ENCODE measurements at regions not wholly inside any gene's neighbourhood (a gene's known extent, or its start where the extent isn't known, plus 50 kb on each side); places are given as distances from the start of the nearest gene placed in this dataset.

DNA sequence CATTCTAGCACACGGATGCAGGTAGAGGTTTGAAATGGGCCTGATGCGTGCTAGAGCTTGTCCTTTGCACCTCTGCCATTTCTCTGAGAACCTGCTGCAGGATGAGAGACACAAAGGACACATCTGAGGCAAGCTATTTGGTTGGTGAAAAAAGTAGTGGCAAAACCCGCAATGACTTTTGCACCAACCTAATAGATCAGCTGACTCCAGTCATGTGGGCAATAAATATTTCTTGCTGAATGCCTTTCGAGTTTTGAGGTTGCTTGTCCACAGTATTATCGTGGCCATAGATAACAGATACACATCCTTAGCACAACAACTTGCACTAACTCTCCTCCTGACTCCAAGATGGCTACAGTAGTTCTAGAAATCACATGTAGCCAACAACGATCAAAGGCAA is 57.8 kb upstream of the ZNF423 start:
- FAIRE-seq: no peak

GRCh38 chr16:49914657-49915056 is 58.7 kb upstream of the ZNF423 start:
- H3K9me3 Mint-ChIP-seq (ENCODE audit: unreplicated experiment): peaks cover 2% of the 10 kb centered on the region
- TF ChIP-seq EZH2 (IDR thresholded peaks at IDR 0.05; ENCODE audit: insufficient read depth, low read length): no peak
- TF ChIP-seq CTCF (IDR thresholded peaks at IDR 0.05; ENCODE audit: insufficient read depth, low read depth, low read length): no peak
- no peaks in the 10 kb centered on the region for H3K27me3 ChIP-seq (ENCODE audit: insufficient read depth, low read length)

More for the DNA sequence above, 57.8 kb upstream of the ZNF423 start:
- Mint-ChIP-seq H3K4me3 (ENCODE audit: unreplicated experiment) (no peak overlapping the region), H3K4me1 (ENCODE audit: low read depth, unreplicated experiment) (no peaks in the 10 kb centered on the region), H3K36me3 (ENCODE audit: low read depth, unreplicated experiment) (no peaks in the 10 kb centered on the region), H3K27ac (ENCODE audit: unreplicated experiment) (no peak overlapping the region), H3K9me3 (ENCODE audit: unreplicated experiment) (peaks cover 4% of the 10 kb centered on the region), H3K27me3 (ENCODE audit: low read depth, unreplicated experiment) (peaks cover 9% of the 10 kb centered on the region)
- DNase-seq (ENCODE audit: low read depth): no peak
- no peaks in the 10 kb centered on the region for H3K36me3 ChIP-seq (ENCODE audit: insufficient read depth, low read length)
- no peak overlapping the region for H3K4me3 ChIP-seq (ENCODE audit: insufficient read depth, low read depth, low read length)
- no peak overlapping the region for H3K9ac ChIP-seq (ENCODE audit: low read length)
- no peaks in the 10 kb centered on the region for H4K20me1 ChIP-seq (ENCODE audit: insufficient read depth, low read length)
- no peaks in the 10 kb centered on the region for H3K79me2 ChIP-seq (ENCODE audit: insufficient read depth, low read length)
- H2AFZ ChIP-seq (ENCODE audit: low read depth, low read length): no peak overlapping the region
- H3K4me2 ChIP-seq (ENCODE audit: low read length): no peak overlapping the region
- TF ChIP-seq CTCF (IDR thresholded peaks at IDR 0.05; ENCODE audit: insufficient read depth, low read depth, low read length) (no peak), EZH2 (IDR thresholded peaks at IDR 0.05; ENCODE audit: insufficient read depth, low read length) (no peak)
- no peaks in the 10 kb centered on the region for H3K27me3 ChIP-seq (ENCODE audit: insufficient read depth, low read length)
- H3K4me1 ChIP-seq (ENCODE audit: insufficient read depth, low read length): peaks cover 5% of the 10 kb centered on the region
- H3K27ac ChIP-seq (ENCODE audit: low read depth, low read length): no peak overlapping the region
- H3K9me3 ChIP-seq (ENCODE audit: insufficient read depth, low read depth, low read length): no peaks in the 10 kb centered on the region

GRCh38 chr16:49918257-49918656 is 62.3 kb upstream of the ZNF423 start:
- Mint-ChIP-seq H3K36me3 (ENCODE audit: low read depth, unreplicated experiment) (no peaks in the 10 kb centered on the region), H3K9me3 (ENCODE audit: unreplicated experiment) (no peaks in the 10 kb centered on the region), H3K27me3 (ENCODE audit: low read depth, unreplicated experiment) (peaks cover 33% of the 10 kb centered on the region), H3K27ac (ENCODE audit: unreplicated experiment) (no peak overlapping the region), H3K4me1 (ENCODE audit: low read depth, unreplicated experiment) (no peaks in the 10 kb centered on the region), H3K4me3 (ENCODE audit: unreplicated experiment) (no peak overlapping the region)
- H3K4me2 ChIP-seq (ENCODE audit: low read length): no peak overlapping the region
- H3K36me3 ChIP-seq (ENCODE audit: insufficient read depth, low read length): no peaks in the 10 kb centered on the region
- TF ChIP-seq EZH2 (IDR thresholded peaks at IDR 0.05; ENCODE audit: insufficient read depth, low read length): no peak
- TF ChIP-seq CTCF (IDR thresholded peaks at IDR 0.05; ENCODE audit: insufficient read depth, low read depth, low read length): no peak
- H3K27ac ChIP-seq (ENCODE audit: low read depth, low read length): no peak overlapping the region
- DNase-seq (ENCODE audit: low read depth): no peak
- no peak overlapping the region for H3K9ac ChIP-seq (ENCODE audit: low read length)
- H3K27me3 ChIP-seq (ENCODE audit: insufficient read depth, low read length): peaks cover 2% of the 10 kb centered on the region
- H3K9me3 ChIP-seq (ENCODE audit: insufficient read depth, low read depth, low read length): no peaks in the 10 kb centered on the region
- H2AFZ ChIP-seq (ENCODE audit: low read depth, low read length): no peak overlapping the region
- no peaks in the 10 kb centered on the region for H4K20me1 ChIP-seq (ENCODE audit: insufficient read depth, low read length)
- no peaks in the 10 kb centered on the region for H3K4me1 ChIP-seq (ENCODE audit: insufficient read depth, low read length)
- no peaks in the 10 kb centered on the region for H3K79me2 ChIP-seq (ENCODE audit: insufficient read depth, low read length)
- no peak overlapping the region for H3K4me3 ChIP-seq (ENCODE audit: insufficient read depth, low read depth, low read length)
- no peak for FAIRE-seq

More at GRCh38 chr16:49914657-49915056, 58.7 kb upstream of the ZNF423 start:
- Histone ChIP-seq H3K36me3 (ENCODE audit: insufficient read depth, low read length) (no peaks in the 10 kb centered on the region), H3K27ac (ENCODE audit: low read depth, low read length) (no peak overlapping the region), H2AFZ (ENCODE audit: low read depth, low read length) (no peak overlapping the region), H3K79me2 (ENCODE audit: insufficient read depth, low read length) (no peaks in the 10 kb centered on the region), H4K20me1 (ENCODE audit: insufficient read depth, low read length) (no peaks in the 10 kb centered on the region), H3K4me1 (ENCODE audit: insufficient read depth, low read length) (peaks cover 5% of the 10 kb centered on the region), H3K4me3 (ENCODE audit: insufficient read depth, low read depth, low read length) (no peak overlapping the region), H3K4me2 (ENCODE audit: low read length) (no peak overlapping the region), H3K9me3 (ENCODE audit: insufficient read depth, low read depth, low read length) (no peaks in the 10 kb centered on the region), H3K9ac (ENCODE audit: low read length) (no peak overlapping the region)
- no peak for FAIRE-seq
- DNase-seq (ENCODE audit: low read depth): no peak
- Mint-ChIP-seq H3K27ac (ENCODE audit: unreplicated experiment) (no peak overlapping the region), H3K36me3 (ENCODE audit: low read depth, unreplicated experiment) (no peaks in the 10 kb centered on the region), H3K4me3 (ENCODE audit: unreplicated experiment) (no peak overlapping the region), H3K27me3 (ENCODE audit: low read depth, unreplicated experiment) (peaks cover 13% of the 10 kb centered on the region), H3K4me1 (ENCODE audit: low read depth, unreplicated experiment) (no peaks in the 10 kb centered on the region)

Data from astrocyte (in vitro differentiated cells and primary cell).